ENCODE measurements at regions not wholly inside any gene's neighbourhood (a gene's known extent, or its start where the extent isn't known, plus 50 kb on each side); places are given as distances from the start of the nearest gene placed in this dataset.

DNA sequence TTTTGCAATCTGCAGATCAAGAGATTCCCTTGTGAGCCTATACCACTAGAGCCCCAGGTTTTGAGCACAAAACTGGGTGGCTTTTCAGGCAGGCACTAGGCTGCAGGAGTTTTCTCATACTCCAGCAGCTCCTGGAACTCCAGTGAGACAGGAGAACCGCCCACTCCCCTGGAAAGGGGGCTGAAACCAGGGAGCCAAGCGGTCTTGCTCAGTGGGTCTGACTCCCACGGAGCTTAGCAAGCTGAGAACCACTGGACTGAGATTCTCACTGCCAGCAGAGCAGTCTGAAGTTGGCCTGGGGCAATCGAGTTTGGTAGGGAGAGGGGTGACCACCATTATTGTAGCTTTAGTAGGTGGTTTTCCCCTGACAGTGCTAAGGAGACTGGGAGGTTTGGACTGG, 313.8 kb upstream of the TEX13C start:
- no peak for ATAC-seq
- TF ChIP-seq ISL1 (CRISPR knock-in tag; IDR thresholded peaks at IDR 0.05) (no peak), PPARA (CRISPR knock-in tag; IDR thresholded peaks at IDR 0.05; ENCODE audit: borderline replicate concordance) (no peak), ZNF70 (CRISPR knock-in tag; IDR thresholded peaks at IDR 0.05) (no peak), BACH2 (CRISPR knock-in tag; IDR thresholded peaks at IDR 0.05; ENCODE audit: borderline replicate concordance) (no peak), ZFP30 (CRISPR knock-in tag; IDR thresholded peaks at IDR 0.05) (no peak), OSR1 (CRISPR knock-in tag; IDR thresholded peaks at IDR 0.05) (no peak), RARB (CRISPR knock-in tag; IDR thresholded peaks at IDR 0.05) (no peak), ZC3H10 (CRISPR knock-in tag; IDR thresholded peaks at IDR 0.05) (no peak), SNAI2 (CRISPR knock-in tag; IDR thresholded peaks at IDR 0.05) (no peak), TSHZ2 (CRISPR knock-in tag; IDR thresholded peaks at IDR 0.05) (no peak)
- TF ChIP-seq, protein P1, sequence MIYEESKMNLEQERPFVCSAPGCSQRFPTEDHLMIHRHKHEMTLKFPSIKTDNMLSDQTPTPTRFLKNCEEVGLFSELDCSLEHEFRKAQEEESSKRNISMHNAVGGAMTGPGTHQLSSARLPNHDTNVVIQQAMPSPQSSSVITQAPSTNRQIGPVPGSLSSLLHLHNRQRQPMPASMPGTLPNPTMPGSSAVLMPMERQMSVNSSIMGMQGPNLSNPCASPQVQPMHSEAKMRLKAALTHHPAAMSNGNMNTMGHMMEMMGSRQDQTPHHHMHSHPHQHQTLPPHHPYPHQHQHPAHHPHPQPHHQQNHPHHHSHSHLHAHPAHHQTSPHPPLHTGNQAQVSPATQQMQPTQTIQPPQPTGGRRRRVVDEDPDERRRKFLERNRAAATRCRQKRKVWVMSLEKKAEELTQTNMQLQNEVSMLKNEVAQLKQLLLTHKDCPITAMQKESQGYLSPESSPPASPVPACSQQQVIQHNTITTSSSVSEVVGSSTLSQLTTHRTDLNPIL (CRISPR knock-in tag; IDR thresholded peaks at IDR 0.05; ENCODE audit: low read depth): no peak
- TF ChIP-seq, protein P2, sequence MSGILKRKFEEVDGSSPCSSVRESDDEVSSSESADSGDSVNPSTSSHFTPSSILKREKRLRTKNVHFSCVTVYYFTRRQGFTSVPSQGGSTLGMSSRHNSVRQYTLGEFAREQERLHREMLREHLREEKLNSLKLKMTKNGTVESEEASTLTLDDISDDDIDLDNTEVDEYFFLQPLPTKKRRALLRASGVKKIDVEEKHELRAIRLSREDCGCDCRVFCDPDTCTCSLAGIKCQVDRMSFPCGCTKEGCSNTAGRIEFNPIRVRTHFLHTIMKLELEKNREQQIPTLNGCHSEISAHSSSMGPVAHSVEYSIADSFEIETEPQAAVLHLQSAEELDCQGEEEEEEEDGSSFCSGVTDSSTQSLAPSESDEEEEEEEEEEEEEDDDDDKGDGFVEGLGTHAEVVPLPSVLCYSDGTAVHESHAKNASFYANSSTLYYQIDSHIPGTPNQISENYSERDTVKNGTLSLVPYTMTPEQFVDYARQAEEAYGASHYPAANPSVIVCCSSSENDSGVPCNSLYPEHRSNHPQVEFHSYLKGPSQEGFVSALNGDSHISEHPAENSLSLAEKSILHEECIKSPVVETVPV (CRISPR knock-in tag; IDR thresholded peaks at IDR 0.05): no peak

- TF ChIP-seq GLIS3 (CRISPR knock-in tag; IDR thresholded peaks at IDR 0.05) (no peak), TSHZ2 (CRISPR knock-in tag; IDR thresholded peaks at IDR 0.05) (no peak), ZNF70 (CRISPR knock-in tag; IDR thresholded peaks at IDR 0.05) (no peak), PATZ1 (CRISPR knock-in tag; IDR thresholded peaks at IDR 0.05; ENCODE audit: borderline replicate concordance) (no peak), ZNF8 (CRISPR knock-in tag; IDR thresholded peaks at IDR 0.05) (no peak), ZFP30 (CRISPR knock-in tag; IDR thresholded peaks at IDR 0.05) (no peak)
- no peak for ATAC-seq
Measured at GRCh38 chrX:125006704-125007103, 313.0 kb upstream of the TEX13C start.

GRCh38 chrX:125012585-125012984, 307.1 kb upstream of the TEX13C start:
- ATAC-seq: no peak
- no peak for TF ChIP-seq POU6F1 (CRISPR knock-in tag; IDR thresholded peaks at IDR 0.05; ENCODE audit: borderline replicate concordance, low read depth)
- TF ChIP-seq ARNTL (CRISPR knock-in tag; IDR thresholded peaks at IDR 0.05; ENCODE audit: borderline replicate concordance, low read depth): no peak
- TF ChIP-seq SNAI2 (CRISPR knock-in tag; IDR thresholded peaks at IDR 0.05): no peak
- no peak for TF ChIP-seq CSDC2 (CRISPR knock-in tag; IDR thresholded peaks at IDR 0.05)
- no peak for TF ChIP-seq BACH2 (CRISPR knock-in tag; IDR thresholded peaks at IDR 0.05; ENCODE audit: borderline replicate concordance)
- TF ChIP-seq ISL1 (CRISPR knock-in tag; IDR thresholded peaks at IDR 0.05): no peak
- no peak for TF ChIP-seq ESRRG (CRISPR knock-in tag; IDR thresholded peaks at IDR 0.05)
- no peak for TF ChIP-seq PPARA (CRISPR knock-in tag; IDR thresholded peaks at IDR 0.05; ENCODE audit: borderline replicate concordance)
- no peak for TF ChIP-seq TOX (CRISPR knock-in tag; IDR thresholded peaks at IDR 0.05; ENCODE audit: borderline replicate concordance)
- no peak for TF ChIP-seq ZNF565 (CRISPR knock-in tag; conservative IDR thresholded peaks at IDR 0.05; ENCODE audit: low read depth)
- no peak for TF ChIP-seq ZNF70 (CRISPR knock-in tag; IDR thresholded peaks at IDR 0.05)
- TF ChIP-seq ZFP3 (CRISPR knock-in tag; IDR thresholded peaks at IDR 0.05): no peak
- TF ChIP-seq OSR1 (CRISPR knock-in tag; IDR thresholded peaks at IDR 0.05): no peak
- TF ChIP-seq GLIS3 (CRISPR knock-in tag; IDR thresholded peaks at IDR 0.05): no peak
- TF ChIP-seq TCF4 (CRISPR knock-in tag; IDR thresholded peaks at IDR 0.05; ENCODE audit: borderline replicate concordance): no peak
- no peak for TF ChIP-seq ZNF8 (CRISPR knock-in tag; IDR thresholded peaks at IDR 0.05)
- TF ChIP-seq ZFP30 (CRISPR knock-in tag; IDR thresholded peaks at IDR 0.05): no peak
- TF ChIP-seq RARB (CRISPR knock-in tag; IDR thresholded peaks at IDR 0.05): no peak
- no peak for TF ChIP-seq ZC3H10 (CRISPR knock-in tag; IDR thresholded peaks at IDR 0.05)
